ENCODE measurements at regions not wholly inside any gene's neighbourhood (a gene's known extent, or its start where the extent isn't known, plus 50 kb on each side); places are given as distances from the start of the nearest gene placed in this dataset.

DNA sequence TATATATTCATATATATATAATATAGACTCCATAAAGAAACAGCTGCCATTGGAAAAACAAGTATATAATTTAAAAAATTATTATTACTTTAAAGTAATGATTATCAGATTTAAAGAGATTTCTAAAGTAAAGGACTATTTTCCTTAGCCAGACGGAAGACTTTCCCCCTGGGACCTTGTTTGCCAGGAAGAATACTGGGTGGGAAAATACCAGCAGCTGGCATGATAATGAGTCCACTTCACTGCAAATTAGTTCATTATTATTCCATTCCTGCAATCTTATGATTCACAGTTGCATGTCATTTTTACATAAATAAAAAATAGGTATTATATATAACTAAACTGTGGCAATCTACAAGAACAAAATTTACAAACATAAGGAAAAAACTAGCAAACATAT, 339.8 kb upstream of the CDH7 start:
- intact Hi-C loops (cut with micrococcal nuclease), result no loop called here

GRCh38 chr18:65409261-65409660, 341.6 kb upstream of the CDH7 start:
- intact Hi-C loops (cut with micrococcal nuclease), result no loop called here

DNA sequence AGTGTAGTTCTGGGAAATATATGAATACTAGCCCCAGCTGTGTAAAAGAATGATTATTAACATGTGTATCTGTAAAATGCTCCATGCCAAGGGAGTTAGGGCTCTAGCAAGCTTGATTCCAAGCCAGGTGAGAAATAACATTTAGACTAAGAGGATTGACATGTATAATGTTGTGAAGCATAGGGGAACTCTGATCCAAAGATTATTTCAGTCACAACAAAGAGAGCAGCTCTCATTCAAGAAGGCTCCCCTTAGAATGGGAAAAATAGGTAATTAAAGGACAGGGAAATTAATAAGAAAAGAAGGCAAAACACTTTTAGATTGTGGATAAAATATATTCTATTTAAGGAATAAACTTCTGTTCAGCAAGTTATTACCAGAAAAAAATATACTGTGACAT, 347.3 kb upstream of the CDH7 start:
- intact Hi-C loops (cut with micrococcal nuclease), result no loop called here

DNA sequence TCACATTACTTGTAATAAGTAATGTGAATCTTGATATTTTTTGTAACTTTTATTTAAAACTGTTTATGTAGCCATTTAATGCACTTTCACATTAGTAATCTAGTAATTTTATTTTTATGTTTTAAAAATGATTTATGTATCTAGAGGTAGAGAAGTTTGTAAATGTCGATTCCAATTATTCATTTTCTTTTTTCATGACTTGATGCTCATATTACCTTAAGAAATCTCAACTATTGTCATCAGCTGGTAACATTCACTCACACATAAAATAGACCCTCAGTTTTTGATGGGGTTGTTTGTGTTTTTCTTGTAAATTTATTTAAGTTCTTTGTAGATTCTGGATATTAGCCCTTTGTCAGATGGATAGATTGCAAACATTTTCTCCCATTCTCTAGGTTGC, 351.7 kb upstream of the CDH7 start:
- intact Hi-C loops (cut with micrococcal nuclease), result no loop called here

GRCh38 chr18:65398347-65399075, 352.3 kb upstream of the CDH7 start:
- intact Hi-C loops (cut with micrococcal nuclease), result no loop called here

GRCh38 chr18:65380986-65381385, 369.8 kb upstream of the CDH7 start:
- intact Hi-C loops (cut with micrococcal nuclease), result no loop called here

DNA sequence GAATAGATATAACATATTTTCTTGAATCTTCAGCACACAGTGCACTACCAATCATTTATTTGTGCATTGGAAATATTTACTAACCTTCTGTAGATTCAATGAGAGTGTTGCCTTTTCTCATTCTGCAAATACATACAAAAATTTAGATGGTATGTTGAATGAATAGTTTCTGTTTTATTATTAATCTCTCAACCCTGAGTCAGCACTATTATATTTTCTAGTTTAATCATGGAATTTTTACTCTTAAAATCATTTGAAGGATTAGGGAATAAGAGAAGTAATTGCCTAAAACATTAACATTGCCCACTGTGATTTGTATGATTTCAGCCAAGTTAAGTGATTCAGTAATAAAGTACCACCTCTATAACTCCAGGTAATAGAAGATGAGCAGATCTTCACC, 370.2 kb upstream of the CDH7 start:
- intact Hi-C loops (cut with micrococcal nuclease), result no loop called here

DNA sequence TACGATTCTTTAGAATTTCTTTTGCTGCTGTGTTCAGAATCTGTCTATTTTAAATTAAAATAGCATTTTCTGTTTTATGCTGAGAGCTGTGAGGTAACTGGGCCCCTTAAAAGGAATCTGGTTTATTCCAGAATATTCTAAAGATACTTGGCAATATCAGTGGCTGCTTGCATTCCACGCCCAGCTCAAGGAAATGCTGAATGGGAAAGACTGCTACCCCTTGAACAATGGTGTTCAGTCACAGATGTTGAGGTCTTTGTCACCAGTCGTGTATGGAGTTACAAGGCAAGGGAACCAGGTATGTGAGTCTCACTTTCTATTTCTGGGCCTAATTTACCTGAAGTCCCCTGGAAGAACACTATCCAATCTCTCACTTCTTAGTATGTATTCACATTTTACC, 377.9 kb upstream of the CDH7 start:
- intact Hi-C loops (cut with micrococcal nuclease), result no loop called here

DNA sequence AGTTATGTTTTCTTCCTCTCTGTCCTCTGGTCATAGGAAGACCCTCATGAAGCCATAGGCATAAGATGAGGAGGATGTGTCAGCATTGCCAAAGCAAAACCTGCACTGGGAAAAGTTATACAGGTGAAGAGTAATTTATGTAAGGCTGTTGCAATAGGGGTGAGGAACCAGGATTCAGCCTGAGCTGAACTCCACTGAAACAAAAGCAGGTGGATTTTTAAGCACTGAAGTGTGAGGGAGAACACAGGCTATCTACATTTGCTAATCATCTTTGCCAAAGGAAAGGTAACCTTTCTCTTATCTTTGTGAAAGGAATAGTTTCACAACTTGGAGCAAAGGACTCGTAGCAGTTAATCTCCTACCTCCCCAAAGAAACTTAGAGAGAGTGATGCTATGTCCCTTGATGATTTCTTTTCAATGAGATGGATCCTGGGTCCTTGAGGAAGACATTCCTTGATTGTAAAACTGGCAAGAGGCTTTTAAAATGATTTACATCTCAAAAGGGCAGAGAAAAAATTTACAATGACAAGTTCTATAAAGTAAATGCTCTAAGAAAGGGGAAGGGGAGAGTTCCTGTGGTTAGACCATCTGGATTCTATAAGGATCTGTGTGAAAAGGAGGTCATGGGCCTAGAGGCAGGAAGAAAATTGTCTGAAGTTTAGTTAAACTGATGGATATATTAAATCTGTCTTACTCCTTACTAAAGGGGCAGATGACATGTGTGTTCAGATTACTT, 385.4 kb upstream of the CDH7 start:
- intact Hi-C loops (cut with micrococcal nuclease), result no loop called here

- intact Hi-C loops (cut with micrococcal nuclease), result no loop called here
Measured at GRCh38 chr18:65363911-65364632, 386.7 kb upstream of the CDH7 start.

GRCh38 chr18:65363011-65363410, 387.8 kb upstream of the CDH7 start:
- intact Hi-C loops (cut with micrococcal nuclease), result no loop called here

DNA sequence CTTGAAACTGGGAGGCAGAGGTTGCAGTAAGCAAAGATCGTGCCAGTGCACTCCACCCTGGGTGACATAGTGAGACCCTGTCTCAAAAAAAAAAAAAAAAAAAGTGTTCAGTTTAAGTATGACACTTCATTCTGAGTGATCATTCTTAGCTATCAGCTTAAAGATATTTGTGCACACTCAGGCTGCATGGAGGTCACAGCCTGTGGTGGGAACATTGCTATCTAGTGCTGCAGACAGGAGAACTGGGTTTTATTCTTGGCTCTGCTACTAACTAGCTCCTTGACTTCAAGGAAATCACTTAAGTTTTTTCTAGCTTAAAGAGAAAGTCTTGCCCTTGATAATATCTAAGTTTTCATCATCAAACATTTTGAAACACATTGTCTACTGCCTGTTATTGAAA, 391.3 kb upstream of the CDH7 start:
- intact Hi-C loops (cut with micrococcal nuclease), result no loop called here

DNA sequence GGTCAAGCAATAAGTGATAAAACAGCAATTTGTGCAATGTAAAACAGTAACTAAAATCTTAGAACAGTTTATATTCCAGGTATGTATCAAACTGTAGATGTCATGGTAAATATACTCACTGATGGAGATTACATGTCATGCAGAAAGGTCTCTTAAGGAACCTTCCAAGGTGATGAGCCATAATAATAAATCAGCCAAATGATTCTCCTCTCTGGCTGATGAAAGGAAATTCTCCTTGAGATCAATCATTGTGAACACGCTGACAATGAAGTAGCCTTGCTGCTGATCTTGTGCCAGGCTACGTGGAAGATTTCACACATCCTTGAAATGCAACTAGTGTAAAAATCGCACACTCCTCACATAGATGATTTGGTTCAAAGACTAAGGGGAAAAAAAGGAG, 392.5 kb upstream of the CDH7 start:
- intact Hi-C loops (cut with micrococcal nuclease), result no loop called here

DNA sequence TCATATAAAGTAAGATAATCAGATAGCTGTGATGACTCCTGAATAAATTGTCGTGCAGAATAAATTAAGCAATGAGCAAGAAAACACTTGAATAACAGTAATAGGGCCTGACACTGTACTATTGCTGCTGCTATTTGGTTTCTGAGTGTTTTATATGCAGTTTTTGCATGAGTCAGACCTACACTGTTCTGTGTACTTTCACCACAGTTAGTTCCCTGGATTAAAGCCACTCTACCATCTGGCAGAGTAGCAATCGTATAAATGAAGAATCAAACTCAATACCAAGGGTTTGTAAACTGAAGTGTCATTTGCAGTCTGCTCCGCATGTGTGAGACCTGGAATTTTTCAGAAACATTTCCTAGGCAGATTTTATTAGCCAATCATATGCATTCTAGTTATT, 398.6 kb upstream of the CDH7 start:
- intact Hi-C loops (cut with micrococcal nuclease), result no loop called here

DNA sequence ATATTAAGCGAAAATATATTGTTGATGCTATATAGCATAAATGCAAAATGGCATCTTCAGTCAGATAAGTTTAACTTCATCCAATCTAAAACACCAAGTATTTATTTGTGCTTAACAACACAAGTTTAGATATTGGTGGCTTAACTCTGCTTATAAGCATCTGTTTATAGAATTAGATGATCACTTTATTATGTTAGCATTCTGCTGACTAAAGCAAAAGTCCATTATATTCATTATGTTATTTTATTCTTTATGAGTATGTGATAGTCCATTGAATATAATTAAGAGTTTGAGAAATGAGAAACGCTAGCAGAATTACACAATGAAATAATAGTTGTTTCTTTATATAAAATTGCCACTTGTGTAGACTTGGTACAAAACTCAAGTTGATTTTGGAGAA, 401.2 kb upstream of the CDH7 start:
- intact Hi-C loops (cut with micrococcal nuclease), result no loop called here

DNA sequence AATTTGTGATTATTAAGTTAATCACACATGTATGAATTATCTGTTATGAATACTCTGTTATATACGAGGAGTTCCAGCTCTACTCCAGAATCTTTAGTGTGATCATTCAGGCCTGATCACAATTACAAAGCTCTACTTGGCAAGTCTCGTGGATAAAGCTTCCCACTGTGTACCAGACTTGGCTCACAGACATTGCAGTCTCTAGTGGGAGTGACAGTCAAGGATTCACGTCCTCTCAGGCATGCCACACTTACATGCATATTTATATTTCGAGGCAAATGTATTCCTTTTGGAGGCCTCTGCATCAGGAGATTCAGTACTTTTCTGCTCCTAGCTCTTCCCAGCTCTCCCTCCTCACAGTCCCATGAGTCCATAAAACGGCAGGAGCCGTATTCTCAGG, 403.4 kb upstream of the CDH7 start:
- intact Hi-C loops (cut with micrococcal nuclease), result no loop called here

DNA sequence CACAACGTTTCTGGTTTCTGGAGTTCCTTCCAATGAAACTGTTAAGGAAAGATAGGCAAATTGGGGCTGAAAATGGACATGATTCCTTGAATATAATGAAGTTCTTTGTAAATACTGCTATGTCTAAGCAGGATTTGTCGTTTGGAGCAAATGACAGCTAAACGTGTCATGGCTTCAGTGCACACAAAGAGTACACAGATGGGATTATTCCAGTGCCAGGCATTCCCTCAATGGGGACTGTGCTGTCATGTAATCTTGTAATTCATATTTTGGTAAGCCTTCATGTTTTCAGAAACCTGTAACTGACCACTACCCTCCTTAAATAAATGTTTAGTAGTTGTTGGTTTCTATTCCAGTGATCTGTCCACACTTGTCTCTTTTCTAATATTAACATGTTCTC, 404.7 kb upstream of the CDH7 start:
- intact Hi-C loops (cut with micrococcal nuclease), result no loop called here

- intact Hi-C loops (cut with micrococcal nuclease), result no loop called here
Measured at GRCh38 chr18:65343571-65343970, 407.2 kb upstream of the CDH7 start.

DNA sequence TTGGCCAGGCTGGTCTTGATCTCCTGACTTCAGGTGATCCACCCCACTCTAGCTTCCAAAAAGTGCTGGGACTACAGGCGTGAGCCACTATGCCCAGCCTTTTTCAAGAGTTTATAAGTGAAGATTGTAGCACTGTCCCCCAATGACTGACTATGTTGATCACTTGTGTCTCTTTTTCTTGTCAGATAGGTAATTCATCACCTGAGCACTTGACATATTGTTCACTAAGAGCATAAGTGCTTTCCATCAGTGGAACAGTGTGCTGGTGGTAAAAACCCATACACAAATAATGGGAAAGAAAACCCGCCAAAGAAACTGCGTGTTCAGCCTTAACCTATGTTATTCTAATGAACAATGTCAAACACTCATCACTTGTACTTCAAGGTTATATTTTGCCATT, 414.4 kb upstream of the CDH7 start:
- intact Hi-C loops (cut with micrococcal nuclease), result no loop called here

DNA sequence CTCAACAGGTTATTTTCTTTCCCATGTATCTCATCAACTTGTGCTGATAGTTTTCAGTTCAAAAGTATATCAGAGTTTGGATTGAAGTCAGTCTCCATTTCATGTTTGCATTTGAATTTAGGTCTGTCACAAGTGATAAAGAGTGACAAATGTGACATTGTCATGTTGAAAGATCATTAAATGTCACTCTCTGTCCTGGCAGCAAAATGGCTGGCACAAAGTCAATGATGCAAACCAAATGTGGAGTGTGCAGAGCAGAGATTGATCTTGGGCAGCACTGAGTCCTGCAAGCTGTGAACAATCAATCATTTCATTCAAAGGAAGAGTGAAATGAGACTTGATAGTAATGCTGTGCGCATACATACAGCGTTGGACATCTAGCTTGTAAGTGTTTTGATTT, 421.8 kb upstream of the CDH7 start:
- intact Hi-C loops (cut with micrococcal nuclease), result no loop called here

- intact Hi-C loops (cut with micrococcal nuclease), result no loop called here
Measured at GRCh38 chr18:65326805-65327204, 424.0 kb upstream of the CDH7 start.

- intact Hi-C loops (cut with micrococcal nuclease), result no loop called here
Measured at GRCh38 chr18:65322895-65323294, 427.9 kb upstream of the CDH7 start.

DNA sequence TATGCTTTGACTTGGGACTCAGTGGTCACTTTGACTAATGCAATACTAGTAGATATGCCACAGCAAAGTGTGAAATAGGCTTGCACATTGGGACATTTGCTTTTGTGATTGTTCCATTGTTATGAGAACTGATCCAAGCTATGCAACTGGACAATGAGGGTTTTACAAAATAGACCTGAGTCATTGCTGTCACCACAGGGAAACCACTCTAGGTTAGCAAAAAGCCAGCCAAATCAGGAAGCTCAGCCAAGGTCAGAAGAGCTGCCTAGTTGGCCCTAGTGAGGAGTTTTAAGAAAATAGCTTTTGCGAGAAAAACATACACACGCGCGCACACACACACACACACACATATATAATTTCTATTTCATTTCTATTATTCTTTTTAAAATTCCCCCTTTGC, 452.4 kb upstream of the CDH7 start:
- intact Hi-C loops (cut with micrococcal nuclease), result no loop called here

All from T-helper 2 cell treated with Interferon-gamma antibody and Interleukin-4, amounts not matched to agents 100 ng/mL and 5 ng/mL, for 36 hours (primary cell).